IMR-90 (cell line): ENCODE measurements at regions not wholly inside any gene's neighbourhood (a gene's known extent, or its start where the extent isn't known, plus 50 kb on each side); places are given as distances from the start of the nearest gene placed in this dataset.

Source experiments
- ATAC-seq: fragments of 200-7000 bp; cut with Tn5 transposase; 2 replicates; pipeline ENCODE4 v1.9.1; 2020; ENCODE audit warnings: low read depth, mild to moderate bottlenecking, moderate library complexity
- BruUV-seq: library from RNA; stranded (reverse); fragments of 400-500 nt; replicated peaks from 2 replicates; lab custom pipeline; 2021; lab: Mats Ljungman, UMichigan
- CTCF ChIA-PET: fragments of 300-600 bp; formaldehyde crosslinking; extraction: SDS; loops from one replicate; lab custom pipeline; 2021; ENCODE audit warnings: antibody characterized with exemption; lab: Yijun Ruan, JAX
- POLR2A ChIA-PET: fragments of 300-600 bp; sonication (Branson Sonifier 250); formaldehyde crosslinking; loops from one replicate; lab custom pipeline; 2022; ENCODE audit warnings: antibody characterized with exemption; ENCODE audit not compliant: unreplicated experiment; lab: Charles Lee
- DNase-seq: peaks from one replicate; pipeline ENCODE4 v3.0.0; 2013
- H2AFZ ChIP-seq: replicated peaks from 2 replicates; pipeline ENCODE3; 2013; ENCODE audit warnings: low read length, mild to moderate bottlenecking; ENCODE audit not compliant: poor library complexity
- H2AK5ac ChIP-seq: 2 replicates; pipeline ENCODE4 v1.6.1; 2013; ENCODE audit warnings: low read depth, low read length, inconsistent platforms
- H2AK9ac ChIP-seq: replicated peaks from 2 replicates; pipeline ENCODE3; 2013; ENCODE audit warnings: mild to moderate bottlenecking, low read depth, low read length, moderate library complexity; ENCODE audit not compliant: poor library complexity
- H2BK120ac ChIP-seq: 2 replicates; pipeline ENCODE4 v1.6.1; 2013; ENCODE audit warnings: low read depth, low read length, inconsistent platforms
- H2BK15ac ChIP-seq: 3 replicates; pipeline ENCODE4 v1.6.1; 2013; ENCODE audit warnings: low read depth, low read length, inconsistent platforms
- H2BK20ac ChIP-seq: 2 replicates; pipeline ENCODE4 v1.6.1; 2013; ENCODE audit warnings: low read depth, mild to moderate bottlenecking, inconsistent platforms, low read length, moderate library complexity
- H2BK5ac ChIP-seq: 2 replicates; pipeline ENCODE4 v1.6.1; 2013; ENCODE audit warnings: mild to moderate bottlenecking, low read depth, low read length, inconsistent platforms; ENCODE audit not compliant: poor library complexity, severe bottlenecking
- H3K14ac ChIP-seq: replicated peaks from 2 replicates; pipeline ENCODE4 v1.6.1; 2013; ENCODE audit warnings: low read depth, low read length, inconsistent platforms
- H3K18ac ChIP-seq: 2 replicates; pipeline ENCODE4 v1.6.1; 2013; ENCODE audit warnings: low read depth, low read length, control low read depth
- H3K23ac ChIP-seq: 2 replicates; pipeline ENCODE4 v1.6.1; 2013; ENCODE audit warnings: low read depth, low read length, inconsistent platforms
- H3K27ac ChIP-seq: 2 replicates; pipeline ENCODE4 v1.5.1; 2013; ENCODE audit warnings: mild to moderate bottlenecking, control low read depth, low read length; ENCODE audit not compliant: insufficient read depth
- H3K27me3 ChIP-seq: 2 replicates; pipeline ENCODE4 v1.6.1; 2013; ENCODE audit warnings: low read length; ENCODE audit not compliant: control insufficient read depth, insufficient read depth
- H3K36me3 ChIP-seq: 2 replicates; pipeline ENCODE4 v1.6.1; 2013; ENCODE audit warnings: low read length, mixed read lengths; ENCODE audit not compliant: control insufficient read depth, insufficient read depth
- H3K4ac ChIP-seq: 2 replicates; pipeline ENCODE4 v1.6.1; 2013; ENCODE audit warnings: low read depth, low read length, inconsistent platforms
- H3K4me1 ChIP-seq: 2 replicates; pipeline ENCODE4 v1.6.1; 2013; ENCODE audit warnings: low read length, mixed read lengths; ENCODE audit not compliant: control insufficient read depth, insufficient read depth
- H3K4me2 ChIP-seq: 2 replicates; pipeline ENCODE4 v1.6.1; 2013; ENCODE audit warnings: low read depth, mild to moderate bottlenecking, control low read depth, low read length, moderate library complexity
- H3K4me3 ChIP-seq: 2 replicates; pipeline ENCODE4 v1.5.1; 2013; ENCODE audit warnings: low read depth, mild to moderate bottlenecking, control low read depth, low read length, moderate library complexity; ENCODE audit not compliant: insufficient read depth
- H3K56ac ChIP-seq: 2 replicates; pipeline ENCODE4 v1.6.1; 2013; ENCODE audit warnings: low read length, inconsistent platforms; ENCODE audit not compliant: insufficient read depth; ENCODE audit errors: extremely low read depth
- H3K79me1 ChIP-seq, 2 experiments: 2 replicates each; pipeline ENCODE4 v1.6.1; 2013; ENCODE audit warnings: low read length in 2 of 2, inconsistent platforms in 1 of 2, low read depth in 1 of 2
- H3K9ac ChIP-seq: 2 replicates; pipeline ENCODE4 v1.6.1; 2013; ENCODE audit warnings: low read depth, low read length, control low read depth
- H3K9me1 ChIP-seq: 2 replicates; pipeline ENCODE4 v1.6.1; 2013; ENCODE audit warnings: low read length, inconsistent platforms; ENCODE audit not compliant: insufficient read depth
- H3K9me3 ChIP-seq: 2 replicates; pipeline ENCODE4 v1.6.1; 2013; ENCODE audit warnings: low read length; ENCODE audit not compliant: control insufficient read depth, insufficient read depth
- H4K20me1 ChIP-seq: 2 replicates; pipeline ENCODE4 v1.6.1; 2013; ENCODE audit warnings: low read length, inconsistent platforms; ENCODE audit not compliant: insufficient read depth
- H4K5ac ChIP-seq: 2 replicates; pipeline ENCODE4 v1.6.1; 2013; ENCODE audit warnings: mild to moderate bottlenecking, low read depth, low read length, control low read depth
- H4K8ac ChIP-seq, 2 experiments: 2 replicates each; pipeline ENCODE4 v1.6.1; 2013; ENCODE audit warnings: low read depth in 2 of 2, low read length in 2 of 2, control low read depth in 1 of 2, inconsistent platforms in 1 of 2
- H4K91ac ChIP-seq: 2 replicates; pipeline ENCODE4 v1.6.1; 2013; ENCODE audit warnings: low read depth, low read length, inconsistent platforms; ENCODE audit not compliant: insufficient read depth
- CHD1 ChIP-seq: IDR thresholded peaks from 2 replicates; pipeline ENCODE4 v1.6.1; 2012; ENCODE audit warnings: low read depth, low read length, improper control_type of control experiment
- CTCF ChIP-seq: conservative IDR thresholded peaks from 2 replicates; pipeline ENCODE4 v1.5.1; 2012; ENCODE audit warnings: mild to moderate bottlenecking, low read depth, low read length, improper control_type of control experiment
- POLR2A ChIP-seq: IDR thresholded peaks from 2 replicates; pipeline ENCODE4 v1.6.1; 2012; ENCODE audit warnings: mild to moderate bottlenecking, low read depth, low read length
- RCOR1 ChIP-seq: IDR thresholded peaks from 2 replicates; pipeline ENCODE4 v1.6.1; 2012; ENCODE audit warnings: mild to moderate bottlenecking, low read length, improper control_type of control experiment; ENCODE audit not compliant: insufficient replicate concordance
- WGBS, 2 experiments: methylation state at CpG; one replicate each; pipeline versions ENCODE4 v1.1.5 to v1.1.7; 2013; ENCODE audit warnings: missing lambda C conversion rate in 2 of 2; ENCODE audit not compliant: insufficient read length in 1 of 2; ENCODE audit errors: extremely low coverage in 2 of 2; 5-methylcytosine and 5-hydroxymethylcytosine counted together
- dilution Hi-C: fragments of 300-500 bp; cut with HindIII; formaldehyde crosslinking; loops from one replicate; pipeline ENCODE4 v1.14.3; 2018; ENCODE audit warnings: low sequenced_read_pairs; ENCODE audit not compliant: unreplicated experiment
- in situ Hi-C: fragments of 300-500 bp; cut with MboI; formaldehyde crosslinking; loops from 3 replicates; pipeline ENCODE4 v1.14.3; 2019; ENCODE audit warnings: low sequenced_read_pairs, inconsistent platforms, mixed read lengths
- intact Hi-C: fragments of 100-400 bp; cut with micrococcal nuclease; formaldehyde crosslinking; loops from 2 replicates; pipeline ENCODE4 v1.10.0; 2022

GRCh38 chr3:40720341-40720740 is 195.6 kb downstream of the ZNF621 start:
- H3K27me3 ChIP-seq, result no peaks in the 10 kb centered on the region
- H3K36me3 ChIP-seq, result no peaks in the 10 kb centered on the region
- no peak overlapping the region for H3K4me2 ChIP-seq
- no peak overlapping the region for H3K27ac ChIP-seq
- no peaks in the 10 kb centered on the region for H4K20me1 ChIP-seq
- no peak overlapping the region for H2BK5ac ChIP-seq
- no peak overlapping the region for H3K23ac ChIP-seq
- H2BK15ac ChIP-seq, result no peak overlapping the region
- no peak overlapping the region for H2BK20ac ChIP-seq
- in situ Hi-C loops (no loop called here), dilution Hi-C loops (no loop called here), intact Hi-C loops (no loop called here)
- no peak overlapping the region for H3K14ac ChIP-seq
- H3K79me1 ChIP-seq, result no peaks in the 10 kb centered on the region
- ATAC-seq, result no peak
- WGBS, 2 experiments, result no CpG with 5 or more reads among the region's 4 CpGs
- no peak overlapping the region for H3K18ac ChIP-seq
- ChIA-PET POLR2A (no interaction called here), CTCF (no interaction called here)
- H2AK5ac ChIP-seq, result no peak overlapping the region
- H2AFZ ChIP-seq, result no peak overlapping the region
- H2AK9ac ChIP-seq, result no peak overlapping the region
- no peak overlapping the region for H3K4ac ChIP-seq
- H4K8ac ChIP-seq, result no peak overlapping the region
- no peak overlapping the region for H3K4me3 ChIP-seq
- no peak overlapping the region for H4K91ac ChIP-seq
- H4K5ac ChIP-seq, result no peak overlapping the region
- H3K4me1 ChIP-seq, result no peaks in the 10 kb centered on the region
- DNase-seq, result no peak
- no peak overlapping the region for H3K56ac ChIP-seq
- no peaks in the 10 kb centered on the region for H3K9me1 ChIP-seq
- peaks cover 2% of the 10 kb centered on the region; the same call in 1 of the 2 replicates for H3K9me3 ChIP-seq
- H2BK120ac ChIP-seq, result no peak overlapping the region
- no peak overlapping the region for H3K9ac ChIP-seq
- no TSS peak for BruUV-seq
- TF ChIP-seq CTCF (no peak), CHD1 (no peak), POLR2A (no peak), RCOR1 (no peak)
